ENCODE measurements at regions not wholly inside any gene's neighbourhood (a gene's known extent, or its start where the extent isn't known, plus 50 kb on each side); places are given as distances from the start of the nearest gene placed in this dataset.

DNA sequence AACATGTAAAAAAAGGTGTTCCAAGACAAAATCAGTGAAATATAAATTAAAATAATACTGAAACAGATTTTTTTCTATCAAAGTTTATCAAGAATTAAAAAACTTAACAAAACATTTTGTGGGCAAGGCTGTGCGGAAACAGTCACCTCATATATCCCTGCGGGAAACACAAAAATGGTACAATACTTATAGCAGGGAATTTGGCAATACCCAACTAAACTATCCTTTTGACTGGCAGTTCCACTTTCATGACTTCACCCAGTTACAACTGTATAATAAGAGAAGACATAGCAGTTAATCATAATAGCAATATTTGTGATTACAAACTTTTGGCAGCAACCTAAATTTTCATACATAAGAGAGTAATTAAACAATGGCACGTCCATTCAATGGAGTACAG, 121.5 kb upstream of the EGLN3 start:
- H3K27me3 Mint-ChIP-seq: no peaks in the 10 kb centered on the region
- H3K4me1 Mint-ChIP-seq (ENCODE audit: low read depth): peaks cover 14% of the 10 kb centered on the region
- intact Hi-C loops (cut with micrococcal nuclease): no loop called here
- peaks cover 16% of the 10 kb centered on the region for H3K9me3 Mint-ChIP-seq
- no peak overlapping the region for H3K4me3 Mint-ChIP-seq
- no peaks in the 10 kb centered on the region for H3K36me3 Mint-ChIP-seq (ENCODE audit: low read depth)
- H3K27ac Mint-ChIP-seq: no peak overlapping the region

DNA sequence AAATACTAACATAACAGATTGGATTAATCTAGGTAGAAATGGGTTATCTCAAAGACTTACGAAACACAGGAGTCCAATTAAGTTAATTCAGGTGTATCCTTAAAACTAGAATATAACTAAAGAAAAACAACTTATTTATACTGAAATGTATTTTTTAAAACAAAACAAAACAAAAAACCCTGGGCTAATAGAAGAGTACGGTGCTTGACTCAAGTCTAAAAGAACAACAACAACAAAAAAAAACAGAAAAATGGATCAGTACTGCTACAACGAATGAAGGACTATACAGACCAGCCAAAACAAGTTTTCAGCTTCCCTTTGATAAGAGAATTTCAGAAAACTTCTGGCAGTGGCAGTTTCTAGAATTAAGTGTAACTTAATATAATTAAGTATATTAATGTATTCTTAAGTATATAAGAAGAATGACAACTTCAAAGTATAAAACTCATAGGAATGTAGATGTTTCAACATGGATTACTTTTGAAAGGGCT, 120.1 kb upstream of the EGLN3 start:
- Mint-ChIP-seq H3K4me1 (ENCODE audit: low read depth) (peaks cover 11% of the 10 kb centered on the region), H3K27ac (no peak overlapping the region), H3K9me3 (peaks cover 16% of the 10 kb centered on the region), H3K4me3 (no peak overlapping the region), H3K27me3 (no peaks in the 10 kb centered on the region), H3K36me3 (ENCODE audit: low read depth) (no peaks in the 10 kb centered on the region)
- intact Hi-C loops (cut with micrococcal nuclease): no loop called here

DNA sequence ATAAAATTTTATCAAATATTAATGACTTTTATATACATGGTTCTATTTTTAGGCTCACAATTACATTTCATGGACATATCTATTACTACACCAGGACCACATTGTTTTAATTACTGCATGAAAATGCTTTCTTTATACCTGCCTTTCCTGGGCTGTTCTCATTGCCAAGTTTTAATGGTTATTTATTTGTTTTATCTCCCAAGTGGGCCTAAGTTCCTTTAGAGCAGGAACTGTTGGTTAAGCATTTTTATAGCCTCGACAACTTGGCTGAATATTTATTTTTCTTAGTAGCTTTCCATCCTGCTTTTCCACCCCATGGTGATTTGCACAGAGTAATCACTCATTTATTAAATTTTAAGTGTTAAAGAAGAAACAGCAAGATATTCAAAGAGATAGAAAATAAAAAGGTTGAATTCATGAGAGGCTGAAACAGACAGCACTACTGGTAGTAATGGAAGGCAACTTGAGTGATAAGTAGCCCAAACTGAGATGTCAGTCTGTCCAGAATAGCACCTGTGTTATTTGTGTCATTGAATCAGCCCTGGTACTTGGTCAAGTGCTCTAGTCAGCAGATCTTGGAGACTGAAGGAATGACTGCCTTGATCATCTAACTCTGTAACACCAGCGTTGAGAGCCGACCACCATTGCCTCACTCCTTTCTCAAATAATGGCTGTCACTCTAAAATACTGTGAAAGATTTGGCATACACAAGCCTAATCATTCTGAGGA, 119.1 kb upstream of the EGLN3 start:
- intact Hi-C loops (cut with micrococcal nuclease): loop anchor here (10.0 kb wide), 1 partner anchor 55 kb away; no protein-coding TSS in a partner anchor
- H3K9me3 Mint-ChIP-seq: peaks cover 16% of the 10 kb centered on the region
- H3K36me3 Mint-ChIP-seq (ENCODE audit: low read depth): no peaks in the 10 kb centered on the region
- no peaks in the 10 kb centered on the region for H3K27me3 Mint-ChIP-seq
- H3K4me1 Mint-ChIP-seq (ENCODE audit: low read depth): peaks cover 1% of the 10 kb centered on the region
- H3K27ac Mint-ChIP-seq: no peak overlapping the region
- H3K4me3 Mint-ChIP-seq: no peak overlapping the region

DNA sequence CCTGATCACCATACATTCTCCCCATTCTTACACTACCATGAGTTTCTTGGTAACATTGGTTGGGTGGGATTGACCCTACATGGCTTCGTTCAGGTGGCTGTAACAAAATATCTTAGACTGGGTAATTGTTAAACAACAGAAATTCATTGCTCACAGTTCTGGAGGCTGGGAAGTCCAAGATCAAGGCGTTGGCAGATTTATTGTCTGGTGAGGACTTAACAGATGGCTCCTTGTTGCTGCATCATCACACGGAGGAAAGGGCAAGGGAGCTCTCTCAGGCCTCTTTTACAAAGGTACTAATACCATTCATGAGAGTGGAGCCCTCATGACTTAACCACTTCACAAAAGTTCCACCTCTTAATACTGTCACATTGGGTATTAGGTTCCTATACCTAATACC, 116.7 kb upstream of the EGLN3 start:
- no peaks in the 10 kb centered on the region for H3K36me3 Mint-ChIP-seq (ENCODE audit: low read depth)
- H3K9me3 Mint-ChIP-seq: peaks cover 11% of the 10 kb centered on the region
- no peak overlapping the region for H3K4me3 Mint-ChIP-seq
- peaks cover 4% of the 10 kb centered on the region for H3K27me3 Mint-ChIP-seq
- no peaks in the 10 kb centered on the region for H3K4me1 Mint-ChIP-seq (ENCODE audit: low read depth)
- intact Hi-C loops (cut with micrococcal nuclease): loop anchor here (10.0 kb wide), 1 partner anchor 53 kb away; no protein-coding TSS in a partner anchor
- no peak overlapping the region for H3K27ac Mint-ChIP-seq

DNA sequence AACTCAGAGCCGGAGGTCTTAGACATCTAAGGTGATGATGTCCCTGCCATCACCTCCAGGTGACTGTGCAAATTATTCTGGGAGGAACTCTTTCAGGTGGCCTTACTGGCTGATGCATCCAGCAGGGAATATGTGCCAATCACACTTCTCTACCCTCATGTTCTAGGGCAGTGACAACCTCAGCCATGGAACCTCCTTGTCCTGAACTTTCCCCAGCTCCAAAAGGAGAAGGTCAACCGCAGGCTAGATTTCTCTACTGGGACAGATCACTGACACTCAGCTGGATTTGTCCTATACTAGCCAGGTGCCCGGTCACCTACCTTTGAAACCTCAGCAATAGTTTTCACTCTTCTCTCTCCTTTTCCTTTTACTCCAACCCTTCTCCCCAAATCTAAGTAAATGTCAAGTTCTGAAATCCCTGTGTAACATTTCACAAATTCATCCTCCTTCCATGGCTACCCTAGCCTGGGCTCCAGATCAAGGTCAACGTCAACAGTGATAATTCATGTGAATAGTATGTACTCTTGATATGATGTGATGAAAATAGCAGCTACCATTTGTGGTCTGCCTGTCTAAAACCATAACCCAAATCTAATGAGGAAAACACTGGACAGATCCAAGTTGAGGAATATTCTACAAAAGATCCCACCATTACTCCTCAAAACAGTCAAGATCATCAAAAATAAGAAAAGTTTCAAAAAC, 115.0 kb upstream of the EGLN3 start:
- Mint-ChIP-seq H3K9me3 (no peaks in the 10 kb centered on the region), H3K4me1 (ENCODE audit: low read depth) (peaks cover 6% of the 10 kb centered on the region), H3K27me3 (peaks cover 11% of the 10 kb centered on the region), H3K4me3 (no peak overlapping the region), H3K27ac (no peak overlapping the region), H3K36me3 (ENCODE audit: low read depth) (no peaks in the 10 kb centered on the region)
- intact Hi-C loops (cut with micrococcal nuclease): loop anchor here (10.0 kb wide), 1 partner anchor 51 kb away; no protein-coding TSS in a partner anchor

DNA sequence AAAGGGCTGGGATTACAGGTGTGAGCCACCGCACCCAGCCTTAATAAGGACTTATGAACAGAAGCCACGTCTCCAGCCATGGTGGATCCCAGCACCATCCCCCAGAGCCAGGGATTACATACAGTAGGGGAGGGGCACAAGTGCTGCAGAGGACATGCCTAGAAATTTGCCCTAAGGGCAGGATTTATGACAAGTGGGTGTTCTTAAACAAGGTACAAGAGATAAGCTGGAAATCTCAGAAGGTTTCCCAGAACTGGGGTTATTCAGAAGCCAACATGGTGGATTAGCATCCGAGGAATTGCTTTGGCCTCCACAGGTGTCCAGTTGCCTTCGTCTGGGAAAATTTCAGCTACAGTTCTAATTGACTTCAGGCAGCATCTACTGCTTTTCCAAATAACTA, 114.4 kb upstream of the EGLN3 start:
- H3K36me3 Mint-ChIP-seq (ENCODE audit: low read depth): no peaks in the 10 kb centered on the region
- no peak overlapping the region for H3K4me3 Mint-ChIP-seq
- H3K27ac Mint-ChIP-seq: no peak overlapping the region
- H3K4me1 Mint-ChIP-seq (ENCODE audit: low read depth): peaks cover 12% of the 10 kb centered on the region
- intact Hi-C loops (cut with micrococcal nuclease): loop anchor here (10.0 kb wide), 1 partner anchor 50 kb away; no protein-coding TSS in a partner anchor
- H3K27me3 Mint-ChIP-seq: peaks cover 14% of the 10 kb centered on the region
- no peaks in the 10 kb centered on the region for H3K9me3 Mint-ChIP-seq

DNA sequence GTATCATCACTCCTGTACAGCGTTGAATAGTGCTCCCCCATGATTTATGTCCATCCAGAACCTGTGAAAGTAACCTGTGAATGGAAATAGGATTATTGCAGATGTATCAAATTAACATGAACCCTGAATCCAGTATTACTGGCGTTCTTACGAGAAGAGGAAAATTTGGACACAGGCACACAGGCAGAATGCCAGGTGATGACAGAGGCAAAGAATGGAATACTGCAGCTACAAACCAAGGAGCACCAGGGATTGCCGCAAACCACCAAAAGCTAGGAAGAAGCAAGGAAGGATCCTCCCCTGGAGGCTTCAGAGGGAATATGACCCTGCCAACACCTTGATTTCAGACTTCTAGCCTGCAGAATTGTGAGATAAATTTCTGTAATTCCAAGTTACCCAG, 113.5 kb upstream of the EGLN3 start:
- Mint-ChIP-seq H3K4me3 (no peak overlapping the region), H3K27ac (no peak overlapping the region), H3K36me3 (ENCODE audit: low read depth) (no peaks in the 10 kb centered on the region), H3K4me1 (ENCODE audit: low read depth) (peaks cover 18% of the 10 kb centered on the region), H3K9me3 (no peaks in the 10 kb centered on the region), H3K27me3 (peaks cover 15% of the 10 kb centered on the region)
- intact Hi-C loops (cut with micrococcal nuclease): loop anchor here (10.0 kb wide), 1 partner anchor 50 kb away; no protein-coding TSS in a partner anchor

DNA sequence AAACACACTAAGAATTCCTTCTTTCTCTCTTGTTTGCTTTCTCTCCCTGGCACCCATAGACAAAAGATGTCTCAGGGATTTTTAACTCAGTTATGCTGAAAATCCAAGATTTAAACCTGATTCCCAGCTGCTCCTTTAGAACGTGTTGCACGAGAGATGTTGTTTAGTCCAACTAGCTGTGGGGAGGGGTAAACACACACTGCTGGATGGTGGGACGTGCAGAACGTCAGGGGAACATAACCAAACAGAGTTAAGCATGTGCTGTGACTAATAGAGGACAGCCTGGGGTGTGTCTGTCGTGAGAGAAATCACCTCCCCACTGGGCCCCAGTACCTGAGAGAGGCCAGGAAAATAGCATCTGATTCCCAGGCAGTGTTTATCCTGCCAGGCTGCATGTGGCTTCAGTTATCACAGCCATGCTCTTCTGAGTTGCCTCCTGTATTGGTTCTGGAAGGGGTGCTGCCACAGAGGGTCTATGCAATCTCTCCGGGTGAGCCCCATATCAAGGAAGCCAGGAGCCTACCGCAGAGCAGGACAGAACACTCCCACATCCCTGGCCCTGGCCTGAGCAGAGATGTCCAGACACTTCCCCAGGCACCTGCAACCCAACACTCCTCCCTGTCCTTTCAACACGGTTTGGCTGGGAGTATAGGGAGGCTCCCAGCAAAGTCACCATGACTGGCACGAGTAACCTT, 112.7 kb upstream of the EGLN3 start:
- intact Hi-C loops (cut with micrococcal nuclease): loop anchor here (10.0 kb wide), 1 partner anchor 49 kb away; no protein-coding TSS in a partner anchor
- Mint-ChIP-seq H3K4me1 (ENCODE audit: low read depth) (peaks cover 21% of the 10 kb centered on the region), H3K9me3 (no peaks in the 10 kb centered on the region), H3K27me3 (peaks cover 17% of the 10 kb centered on the region), H3K27ac (no peak overlapping the region), H3K36me3 (ENCODE audit: low read depth) (no peaks in the 10 kb centered on the region), H3K4me3 (no peak overlapping the region)

DNA sequence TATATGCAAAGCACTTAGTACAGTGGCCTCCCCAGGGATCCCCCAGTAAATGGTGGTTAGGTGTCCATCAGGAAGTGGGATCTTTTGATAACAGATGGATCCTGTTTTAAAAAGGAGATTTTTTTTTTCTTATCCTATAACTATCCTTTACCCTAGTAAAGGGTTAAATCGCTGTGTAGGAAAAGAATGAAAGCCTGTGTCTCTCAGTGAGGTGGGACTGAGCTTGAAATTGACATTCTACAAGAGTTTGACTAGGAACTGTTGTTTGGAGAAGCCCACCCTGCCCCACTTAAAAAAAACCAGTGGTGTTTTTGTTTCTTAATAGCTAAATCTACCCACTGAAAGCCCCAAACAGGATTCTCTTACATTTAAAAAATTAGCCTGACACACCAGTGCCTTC, 112.2 kb upstream of the EGLN3 start:
- intact Hi-C loops (cut with micrococcal nuclease): loop anchor here (10.0 kb wide), 1 partner anchor 48 kb away; no protein-coding TSS in a partner anchor
- no peak overlapping the region for H3K4me3 Mint-ChIP-seq
- peaks cover 17% of the 10 kb centered on the region for H3K27me3 Mint-ChIP-seq
- H3K27ac Mint-ChIP-seq: no peak overlapping the region
- H3K9me3 Mint-ChIP-seq: no peaks in the 10 kb centered on the region
- H3K4me1 Mint-ChIP-seq (ENCODE audit: low read depth): peaks cover 21% of the 10 kb centered on the region
- H3K36me3 Mint-ChIP-seq (ENCODE audit: low read depth): no peaks in the 10 kb centered on the region

DNA sequence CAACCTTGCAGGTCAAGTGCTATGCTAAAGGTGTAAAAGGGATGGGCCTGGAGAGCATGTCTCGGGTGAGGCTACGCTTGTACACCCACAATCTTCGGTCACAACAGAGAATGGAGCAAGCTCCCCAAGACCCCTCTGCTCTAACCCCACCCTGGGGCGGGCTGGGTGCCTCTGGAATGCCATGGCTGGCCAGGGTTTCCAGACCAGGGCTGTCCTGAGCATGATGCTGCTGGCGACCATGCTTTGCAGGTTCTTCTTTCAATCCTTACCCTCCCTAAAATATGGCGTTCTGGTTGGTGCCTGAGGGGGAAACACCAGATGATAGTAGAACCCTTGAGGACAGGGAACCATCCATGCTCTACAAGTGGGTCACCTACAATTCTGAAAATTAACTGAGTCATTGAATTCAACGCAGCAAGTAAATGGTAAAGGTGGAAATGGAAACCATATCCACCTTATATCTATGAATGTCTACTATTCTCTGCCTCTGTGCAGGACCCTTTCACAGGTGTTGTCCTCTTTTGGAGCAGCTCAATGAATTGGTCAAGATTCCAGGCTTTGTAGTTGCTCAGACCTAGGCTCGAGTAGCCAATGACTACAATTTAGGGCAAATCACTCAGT, 111.6 kb upstream of the EGLN3 start:
- Mint-ChIP-seq H3K36me3 (ENCODE audit: low read depth) (no peaks in the 10 kb centered on the region), H3K4me1 (ENCODE audit: low read depth) (peaks cover 21% of the 10 kb centered on the region), H3K4me3 (no peak overlapping the region), H3K27me3 (peaks cover 21% of the 10 kb centered on the region), H3K27ac (no peak overlapping the region), H3K9me3 (no peaks in the 10 kb centered on the region)
- intact Hi-C loops (cut with micrococcal nuclease): loop anchor here (10.0 kb wide), 1 partner anchor 48 kb away; no protein-coding TSS in a partner anchor

DNA sequence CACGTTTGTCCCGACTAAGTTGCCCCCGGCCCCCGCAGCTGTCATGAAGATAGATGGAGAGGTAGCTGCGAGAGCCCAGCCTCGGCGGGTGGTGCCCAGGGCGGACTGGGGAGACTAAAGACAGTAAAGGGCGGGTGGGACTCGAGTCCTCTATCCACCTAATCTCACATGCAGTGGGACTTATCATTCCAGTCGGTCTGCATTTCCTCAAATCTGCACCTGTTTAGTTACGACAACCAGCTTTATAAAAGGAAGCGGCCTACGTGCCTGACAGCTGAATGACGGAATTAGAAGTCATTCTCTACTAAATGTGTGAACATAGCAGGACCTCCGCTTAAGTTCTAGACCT, 109.8 kb upstream of the EGLN3 start:
- intact Hi-C loops (cut with micrococcal nuclease): loop anchor here (10.0 kb wide), 1 partner anchor 46 kb away; no protein-coding TSS in a partner anchor
- peaks cover 21% of the 10 kb centered on the region for H3K4me1 Mint-ChIP-seq (ENCODE audit: low read depth)
- peak overlapping the region; percentile 88 for H3K27ac Mint-ChIP-seq
- H3K9me3 Mint-ChIP-seq: no peaks in the 10 kb centered on the region
- peak overlapping the region; percentile 76 for H3K4me3 Mint-ChIP-seq
- H3K36me3 Mint-ChIP-seq (ENCODE audit: low read depth): no peaks in the 10 kb centered on the region
- peaks cover 24% of the 10 kb centered on the region for H3K27me3 Mint-ChIP-seq

DNA sequence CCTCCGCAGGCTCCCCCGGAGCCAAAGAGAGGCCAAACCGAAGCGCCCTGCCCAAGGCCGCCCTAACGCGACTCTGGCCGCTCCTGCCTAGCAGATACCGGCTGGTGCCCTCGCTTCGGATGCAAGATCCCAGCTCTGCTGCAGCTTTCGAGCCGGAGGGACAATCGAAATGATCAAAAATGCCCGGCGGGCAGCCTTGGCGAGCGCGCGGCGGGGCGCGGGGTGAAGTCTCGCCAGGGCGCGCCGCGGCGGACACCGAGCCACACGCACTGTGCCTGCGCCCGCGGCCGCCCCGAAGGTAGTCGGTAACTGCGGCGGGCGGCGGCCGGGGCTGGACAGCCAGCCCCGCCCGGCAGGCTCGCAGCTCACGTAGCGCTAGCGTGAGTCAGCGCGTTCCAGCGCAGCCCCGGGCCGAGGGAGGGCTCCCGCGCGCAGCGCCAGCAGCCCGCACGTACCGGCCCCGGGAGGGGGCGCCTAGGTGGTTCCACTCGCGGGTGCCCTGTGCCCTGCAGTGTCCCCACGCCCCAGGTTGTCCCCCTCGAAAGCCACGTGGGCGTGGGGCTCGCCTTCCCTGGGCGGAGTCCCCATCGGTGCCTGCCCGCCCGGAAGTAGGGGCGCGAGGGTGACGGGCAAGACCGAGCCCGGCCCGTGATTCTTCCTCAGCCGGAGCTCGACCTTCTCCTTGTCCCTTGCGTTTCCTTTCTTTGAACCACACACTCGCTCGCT, 109.2 kb upstream of the EGLN3 start:
- H3K4me1 Mint-ChIP-seq (ENCODE audit: low read depth): peaks cover 21% of the 10 kb centered on the region
- H3K36me3 Mint-ChIP-seq (ENCODE audit: low read depth): no peaks in the 10 kb centered on the region
- H3K27me3 Mint-ChIP-seq: peaks cover 25% of the 10 kb centered on the region
- no peaks in the 10 kb centered on the region for H3K9me3 Mint-ChIP-seq
- intact Hi-C loops (cut with micrococcal nuclease): loop anchor here (10.0 kb wide), 1 partner anchor 45 kb away; no protein-coding TSS in a partner anchor
- peak overlapping the region; percentile 76 for H3K4me3 Mint-ChIP-seq
- peak overlapping the region; percentile 88 for H3K27ac Mint-ChIP-seq

All from dendritic cell treated with granulocyte-macrophage colony-stimulating factor and Interleukin-4, amounts not matched to agents 40 ng/mL and 50 ng/mL, for 4 days (primary cell).